ENCODE measurements at regions not wholly inside any gene's neighbourhood (a gene's known extent, or its start where the extent isn't known, plus 50 kb on each side); places are given as distances from the start of the nearest gene placed in this dataset.

DNA sequence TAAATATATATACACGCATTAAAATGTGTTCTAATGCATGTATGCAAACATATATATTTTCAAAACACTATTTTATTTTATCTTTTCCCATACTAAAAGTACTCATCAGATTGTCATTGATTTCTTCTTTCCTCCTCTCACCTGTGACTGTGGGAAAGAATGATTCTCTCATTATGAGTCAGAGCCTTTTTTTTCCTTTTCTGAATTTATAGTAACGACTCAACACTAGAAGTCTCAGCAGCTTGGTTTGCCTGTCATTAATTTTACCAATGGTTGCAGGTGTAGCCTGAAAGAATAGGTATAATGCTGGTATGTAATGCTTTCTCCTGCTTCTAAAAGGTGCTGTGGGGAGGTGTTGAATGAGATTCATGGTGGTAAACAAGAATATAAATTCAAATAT, 328.7 kb downstream of the UTRN start:
- no peak overlapping the region for H3K4me3 ChIP-seq
- no peaks in the 10 kb centered on the region for H3K9me3 ChIP-seq
- H3K27me3 ChIP-seq = no peaks in the 10 kb centered on the region
- H3K27ac ChIP-seq = no peak overlapping the region
- no peak for ATAC-seq
- H3K36me3 ChIP-seq = no peaks in the 10 kb centered on the region
- 33 to 65% methylated on average over 2 of the region's 2 CpGs for WGBS, 2 donors (ENCODE audit: low coverage in 1 of 2)
- no peaks in the 10 kb centered on the region for H3K4me1 ChIP-seq
- TF ChIP-seq, protein P1, sequence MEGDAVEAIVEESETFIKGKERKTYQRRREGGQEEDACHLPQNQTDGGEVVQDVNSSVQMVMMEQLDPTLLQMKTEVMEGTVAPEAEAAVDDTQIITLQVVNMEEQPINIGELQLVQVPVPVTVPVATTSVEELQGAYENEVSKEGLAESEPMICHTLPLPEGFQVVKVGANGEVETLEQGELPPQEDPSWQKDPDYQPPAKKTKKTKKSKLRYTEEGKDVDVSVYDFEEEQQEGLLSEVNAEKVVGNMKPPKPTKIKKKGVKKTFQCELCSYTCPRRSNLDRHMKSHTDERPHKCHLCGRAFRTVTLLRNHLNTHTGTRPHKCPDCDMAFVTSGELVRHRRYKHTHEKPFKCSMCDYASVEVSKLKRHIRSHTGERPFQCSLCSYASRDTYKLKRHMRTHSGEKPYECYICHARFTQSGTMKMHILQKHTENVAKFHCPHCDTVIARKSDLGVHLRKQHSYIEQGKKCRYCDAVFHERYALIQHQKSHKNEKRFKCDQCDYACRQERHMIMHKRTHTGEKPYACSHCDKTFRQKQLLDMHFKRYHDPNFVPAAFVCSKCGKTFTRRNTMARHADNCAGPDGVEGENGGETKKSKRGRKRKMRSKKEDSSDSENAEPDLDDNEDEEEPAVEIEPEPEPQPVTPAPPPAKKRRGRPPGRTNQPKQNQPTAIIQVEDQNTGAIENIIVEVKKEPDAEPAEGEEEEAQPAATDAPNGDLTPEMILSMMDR (IDR thresholded peaks at IDR 0.05) = no peak
- TF ChIP-seq POLR2AphosphoS5 (IDR thresholded peaks at IDR 0.05) (no peak), EP300 (IDR thresholded peaks at IDR 0.05) (no peak), POLR2A (IDR thresholded peaks at IDR 0.05) (no peak)

DNA sequence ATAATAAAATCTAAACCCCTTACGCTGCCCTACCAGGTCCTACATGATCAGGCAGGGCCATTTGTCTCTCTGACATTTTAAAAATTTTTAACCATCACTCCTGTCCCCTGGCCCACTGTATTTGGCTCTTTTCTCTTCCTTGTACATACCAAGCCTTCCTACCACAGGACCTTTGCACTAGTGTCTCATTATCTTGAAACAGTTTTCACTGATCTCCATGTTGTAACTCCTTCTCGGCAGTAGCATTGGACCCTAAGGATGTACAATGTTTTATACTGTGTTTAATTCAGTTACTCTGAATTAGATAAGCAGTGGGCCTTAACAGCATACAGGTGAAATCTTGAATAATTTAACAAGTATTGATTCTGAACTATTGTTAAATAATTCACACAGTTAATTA, 330.7 kb downstream of the UTRN start:
- Histone ChIP-seq H3K4me3 (no peak overlapping the region), H3K27me3 (no peaks in the 10 kb centered on the region), H3K36me3 (no peaks in the 10 kb centered on the region), H3K4me1 (no peaks in the 10 kb centered on the region), H3K27ac (no peak overlapping the region), H3K9me3 (no peaks in the 10 kb centered on the region)
- WGBS, 2 donors (ENCODE audit: low coverage in 1 of 2) = 91 to 93% methylated on average over 2 of the region's 2 CpGs
- TF ChIP-seq POLR2AphosphoS5 (IDR thresholded peaks at IDR 0.05) = no peak
- no peak for ATAC-seq

DNA sequence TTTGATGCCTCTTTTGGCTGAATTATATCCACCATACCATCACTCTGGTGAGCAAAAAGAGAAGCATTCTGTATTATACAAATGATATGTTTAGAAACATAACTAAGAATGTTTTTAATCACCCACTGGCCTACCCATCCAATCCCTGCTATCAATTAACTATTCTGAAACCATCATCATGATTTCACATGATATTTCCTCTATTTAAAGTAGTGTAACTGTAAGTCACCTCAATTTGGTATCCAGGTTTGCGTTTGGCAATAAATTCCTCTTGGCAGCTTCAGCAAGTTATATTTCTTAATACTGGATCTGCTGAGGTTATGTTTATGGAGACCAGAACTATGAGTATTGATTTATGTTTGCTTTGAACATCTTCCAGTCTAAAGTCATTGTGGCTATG, 332.1 kb downstream of the UTRN start:
- Histone ChIP-seq H3K4me1 (no peaks in the 10 kb centered on the region), H3K27ac (no peak overlapping the region), H3K27me3 (no peaks in the 10 kb centered on the region), H3K4me3 (no peak overlapping the region), H3K9me3 (no peaks in the 10 kb centered on the region), H3K36me3 (no peaks in the 10 kb centered on the region)
- TF ChIP-seq POLR2AphosphoS5 (IDR thresholded peaks at IDR 0.05) (no peak), EP300 (IDR thresholded peaks at IDR 0.05) (no peak), POLR2A (IDR thresholded peaks at IDR 0.05) (no peak)
- TF ChIP-seq, protein P1 (IDR thresholded peaks at IDR 0.05) = no peak
- ATAC-seq = no peak
- 64 to 100% methylated on average over 1 of the region's 1 CpG for WGBS, 2 donors (ENCODE audit: low coverage in 1 of 2)

DNA sequence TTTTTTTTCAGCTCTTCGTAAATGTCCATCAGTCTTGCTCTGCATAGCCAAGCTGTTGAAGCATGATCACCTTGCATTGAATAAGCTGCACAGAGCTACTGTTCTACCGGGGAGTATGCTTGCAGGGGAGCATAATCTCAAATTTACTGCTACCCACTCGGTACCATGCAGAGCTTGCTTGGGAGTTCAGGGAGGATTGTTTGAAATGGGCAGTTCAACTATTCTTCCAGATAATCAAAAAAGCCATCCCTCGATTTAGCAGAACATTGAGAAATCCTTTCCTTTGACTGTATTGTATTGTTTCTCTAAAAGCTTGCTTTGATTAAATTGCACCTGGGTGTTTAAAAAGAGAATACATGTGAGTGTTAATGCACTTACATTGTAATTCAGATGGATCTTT, 332.6 kb downstream of the UTRN start:
- ATAC-seq = no peak
- TF ChIP-seq, protein P1 (IDR thresholded peaks at IDR 0.05) = no peak
- TF ChIP-seq POLR2A (IDR thresholded peaks at IDR 0.05) (no peak), POLR2AphosphoS5 (IDR thresholded peaks at IDR 0.05) (no peak), EP300 (IDR thresholded peaks at IDR 0.05) (no peak)
- Histone ChIP-seq H3K36me3 (no peaks in the 10 kb centered on the region), H3K9me3 (no peaks in the 10 kb centered on the region), H3K27ac (no peak overlapping the region), H3K4me1 (no peaks in the 10 kb centered on the region), H3K4me3 (no peak overlapping the region), H3K27me3 (no peaks in the 10 kb centered on the region)
- 86 to 87% methylated on average over 4 of the region's 4 CpGs for WGBS, 2 donors (ENCODE audit: low coverage in 1 of 2)

DNA sequence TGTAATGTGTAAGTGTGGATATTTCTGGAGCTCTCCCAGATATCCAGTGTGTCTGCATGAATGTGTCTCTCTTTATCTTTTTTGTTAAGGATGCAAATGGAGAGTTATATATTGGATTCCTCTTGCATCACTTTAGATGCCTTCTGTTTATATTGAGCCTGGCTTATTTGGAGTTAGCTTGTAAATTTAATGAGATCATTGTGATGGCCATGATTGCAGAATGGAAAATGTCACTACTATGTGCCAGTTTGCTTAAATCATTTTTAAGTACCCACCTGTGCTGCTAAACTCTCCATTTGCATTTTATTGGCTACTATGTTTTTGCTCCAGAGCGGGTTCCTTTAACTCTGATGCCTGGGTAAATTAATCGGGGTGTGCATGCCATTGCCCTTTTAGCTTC, 334.8 kb downstream of the UTRN start:
- H3K36me3 ChIP-seq = no peaks in the 10 kb centered on the region
- no peaks in the 10 kb centered on the region for H3K9me3 ChIP-seq
- no peak for TF ChIP-seq POLR2A (IDR thresholded peaks at IDR 0.05)
- no peak for TF ChIP-seq EP300 (IDR thresholded peaks at IDR 0.05)
- TF ChIP-seq, protein P1 (IDR thresholded peaks at IDR 0.05) = no peak
- no peak for TF ChIP-seq POLR2AphosphoS5 (IDR thresholded peaks at IDR 0.05)
- no peak overlapping the region for H3K4me3 ChIP-seq
- no peaks in the 10 kb centered on the region for H3K4me1 ChIP-seq
- no peak overlapping the region for H3K27ac ChIP-seq
- no peaks in the 10 kb centered on the region for H3K27me3 ChIP-seq
- ATAC-seq = no peak
- 100% methylated on average over 2 of the region's 2 CpGs for WGBS, 2 donors (ENCODE audit: low coverage in 1 of 2)

All from gastroesophageal sphincter (tissue), 4 donors.